ENCODE measurements at regions not wholly inside any gene's neighbourhood (a gene's known extent, or its start where the extent isn't known, plus 50 kb on each side); places are given as distances from the start of the nearest gene placed in this dataset.
A peak's percentile ranks its signal among the peaks of the same experiment; 100 is the strongest.

DNA sequence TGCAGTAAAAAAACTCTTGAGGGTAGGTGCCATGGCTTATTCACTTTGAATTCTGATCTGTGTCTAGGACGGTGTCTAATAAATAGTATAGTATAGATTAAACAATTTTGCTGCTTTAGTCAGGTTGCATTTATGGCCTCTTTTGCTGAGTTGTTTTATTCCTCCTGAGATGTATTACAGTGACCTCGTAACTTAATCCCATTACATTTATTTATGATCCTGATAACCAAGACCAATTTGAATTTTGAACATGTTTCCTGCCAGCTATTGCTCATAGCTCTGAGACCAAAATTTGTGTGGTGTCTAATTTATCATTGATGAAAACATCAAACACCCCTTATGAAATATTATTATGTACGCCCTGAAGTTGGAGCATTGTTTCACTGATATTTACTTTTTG lies 381.9 kb upstream of the SEMA3C start (continued):
- TF ChIP-seq, protein P1, sequence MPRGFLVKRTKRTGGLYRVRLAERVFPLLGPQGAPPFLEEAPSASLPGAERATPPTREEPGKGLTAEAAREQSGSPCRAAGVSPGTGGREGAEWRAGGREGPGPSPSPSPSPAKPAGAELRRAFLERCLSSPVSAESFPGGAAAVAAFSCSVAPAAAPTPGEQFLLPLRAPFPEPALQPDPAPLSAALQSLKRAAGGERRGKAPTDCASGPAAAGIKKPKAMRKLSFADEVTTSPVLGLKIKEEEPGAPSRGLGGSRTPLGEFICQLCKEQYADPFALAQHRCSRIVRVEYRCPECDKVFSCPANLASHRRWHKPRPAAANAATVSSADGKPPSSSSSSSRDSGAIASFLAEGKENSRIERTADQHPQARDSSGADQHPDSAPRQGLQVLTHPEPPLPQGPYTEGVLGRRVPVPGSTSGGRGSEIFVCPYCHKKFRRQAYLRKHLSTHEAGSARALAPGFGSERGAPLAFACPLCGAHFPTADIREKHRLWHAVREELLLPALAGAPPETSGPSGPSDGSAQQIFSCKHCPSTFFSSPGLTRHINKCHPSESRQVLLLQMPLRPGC (tag by site-specific recombination; IDR thresholded peaks at IDR 0.05), result peak; percentile 46; the same call in 1 of the 2 replicates
- TF ChIP-seq ZNF701 (tag by site-specific recombination; IDR thresholded peaks at IDR 0.05), result no peak
- TF ChIP-seq, protein P2, sequence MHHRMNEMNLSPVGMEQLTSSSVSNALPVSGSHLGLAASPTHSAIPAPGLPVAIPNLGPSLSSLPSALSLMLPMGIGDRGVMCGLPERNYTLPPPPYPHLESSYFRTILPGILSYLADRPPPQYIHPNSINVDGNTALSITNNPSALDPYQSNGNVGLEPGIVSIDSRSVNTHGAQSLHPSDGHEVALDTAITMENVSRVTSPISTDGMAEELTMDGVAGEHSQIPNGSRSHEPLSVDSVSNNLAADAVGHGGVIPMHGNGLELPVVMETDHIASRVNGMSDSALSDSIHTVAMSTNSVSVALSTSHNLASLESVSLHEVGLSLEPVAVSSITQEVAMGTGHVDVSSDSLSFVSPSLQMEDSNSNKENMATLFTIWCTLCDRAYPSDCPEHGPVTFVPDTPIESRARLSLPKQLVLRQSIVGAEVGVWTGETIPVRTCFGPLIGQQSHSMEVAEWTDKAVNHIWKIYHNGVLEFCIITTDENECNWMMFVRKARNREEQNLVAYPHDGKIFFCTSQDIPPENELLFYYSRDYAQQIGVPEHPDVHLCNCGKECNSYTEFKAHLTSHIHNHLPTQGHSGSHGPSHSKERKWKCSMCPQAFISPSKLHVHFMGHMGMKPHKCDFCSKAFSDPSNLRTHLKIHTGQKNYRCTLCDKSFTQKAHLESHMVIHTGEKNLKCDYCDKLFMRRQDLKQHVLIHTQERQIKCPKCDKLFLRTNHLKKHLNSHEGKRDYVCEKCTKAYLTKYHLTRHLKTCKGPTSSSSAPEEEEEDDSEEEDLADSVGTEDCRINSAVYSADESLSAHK (tag by site-specific recombination; IDR thresholded peaks at IDR 0.05), result peak; percentile 51; the same call in 1 of the 2 replicates
- TF ChIP-seq KLF10 (tag by site-specific recombination; IDR thresholded peaks at IDR 0.05), result peak; percentile 43; the same call in 1 of the 2 replicates
- TF ChIP-seq, protein P3, sequence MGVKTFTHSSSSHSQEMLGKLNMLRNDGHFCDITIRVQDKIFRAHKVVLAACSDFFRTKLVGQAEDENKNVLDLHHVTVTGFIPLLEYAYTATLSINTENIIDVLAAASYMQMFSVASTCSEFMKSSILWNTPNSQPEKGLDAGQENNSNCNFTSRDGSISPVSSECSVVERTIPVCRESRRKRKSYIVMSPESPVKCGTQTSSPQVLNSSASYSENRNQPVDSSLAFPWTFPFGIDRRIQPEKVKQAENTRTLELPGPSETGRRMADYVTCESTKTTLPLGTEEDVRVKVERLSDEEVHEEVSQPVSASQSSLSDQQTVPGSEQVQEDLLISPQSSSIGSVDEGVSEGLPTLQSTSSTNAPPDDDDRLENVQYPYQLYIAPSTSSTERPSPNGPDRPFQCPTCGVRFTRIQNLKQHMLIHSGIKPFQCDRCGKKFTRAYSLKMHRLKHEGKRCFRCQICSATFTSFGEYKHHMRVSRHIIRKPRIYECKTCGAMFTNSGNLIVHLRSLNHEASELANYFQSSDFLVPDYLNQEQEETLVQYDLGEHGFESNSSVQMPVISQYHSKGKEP (tag by site-specific recombination; IDR thresholded peaks at IDR 0.05), result peak; percentile 64; the same call in 1 of the 2 replicates
- TF ChIP-seq, protein P4, sequence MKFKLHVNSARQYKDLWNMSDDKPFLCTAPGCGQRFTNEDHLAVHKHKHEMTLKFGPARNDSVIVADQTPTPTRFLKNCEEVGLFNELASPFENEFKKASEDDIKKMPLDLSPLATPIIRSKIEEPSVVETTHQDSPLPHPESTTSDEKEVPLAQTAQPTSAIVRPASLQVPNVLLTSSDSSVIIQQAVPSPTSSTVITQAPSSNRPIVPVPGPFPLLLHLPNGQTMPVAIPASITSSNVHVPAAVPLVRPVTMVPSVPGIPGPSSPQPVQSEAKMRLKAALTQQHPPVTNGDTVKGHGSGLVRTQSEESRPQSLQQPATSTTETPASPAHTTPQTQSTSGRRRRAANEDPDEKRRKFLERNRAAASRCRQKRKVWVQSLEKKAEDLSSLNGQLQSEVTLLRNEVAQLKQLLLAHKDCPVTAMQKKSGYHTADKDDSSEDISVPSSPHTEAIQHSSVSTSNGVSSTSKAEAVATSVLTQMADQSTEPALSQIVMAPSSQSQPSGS (tag by site-specific recombination; IDR thresholded peaks at IDR 0.05; ENCODE audit: low read depth), result no peak
- TF ChIP-seq, protein P5, sequence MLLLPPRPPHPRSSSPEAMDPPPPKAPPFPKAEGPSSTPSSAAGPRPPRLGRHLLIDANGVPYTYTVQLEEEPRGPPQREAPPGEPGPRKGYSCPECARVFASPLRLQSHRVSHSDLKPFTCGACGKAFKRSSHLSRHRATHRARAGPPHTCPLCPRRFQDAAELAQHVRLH (tag by site-specific recombination; IDR thresholded peaks at IDR 0.05), result 0 out of 2 replicates have a peak, but pooled peaks have one; percentile 38
- 0 out of 2 replicates have a peak, but pooled peaks have one; percentile 19 for TF ChIP-seq OVOL3 (tag by site-specific recombination; IDR thresholded peaks at IDR 0.05)
- no peak for TF ChIP-seq ZNF670 (tag by site-specific recombination; IDR thresholded peaks at IDR 0.05; ENCODE audit: low read depth)
- no peak for TF ChIP-seq ZNF658 (tag by site-specific recombination; IDR thresholded peaks at IDR 0.05)
- TF ChIP-seq ZNF621 (tag by site-specific recombination; IDR thresholded peaks at IDR 0.05), result no peak
- TF ChIP-seq ZNF140 (tag by site-specific recombination; IDR thresholded peaks at IDR 0.05), result no peak
- 0 out of 2 replicates have a peak, but pooled peaks have one; percentile 37 for TF ChIP-seq ZSCAN30 (tag by site-specific recombination; IDR thresholded peaks at IDR 0.05)
- no peak for TF ChIP-seq ZSCAN23 (tag by site-specific recombination; IDR thresholded peaks at IDR 0.05)
- TF ChIP-seq, protein P6, sequence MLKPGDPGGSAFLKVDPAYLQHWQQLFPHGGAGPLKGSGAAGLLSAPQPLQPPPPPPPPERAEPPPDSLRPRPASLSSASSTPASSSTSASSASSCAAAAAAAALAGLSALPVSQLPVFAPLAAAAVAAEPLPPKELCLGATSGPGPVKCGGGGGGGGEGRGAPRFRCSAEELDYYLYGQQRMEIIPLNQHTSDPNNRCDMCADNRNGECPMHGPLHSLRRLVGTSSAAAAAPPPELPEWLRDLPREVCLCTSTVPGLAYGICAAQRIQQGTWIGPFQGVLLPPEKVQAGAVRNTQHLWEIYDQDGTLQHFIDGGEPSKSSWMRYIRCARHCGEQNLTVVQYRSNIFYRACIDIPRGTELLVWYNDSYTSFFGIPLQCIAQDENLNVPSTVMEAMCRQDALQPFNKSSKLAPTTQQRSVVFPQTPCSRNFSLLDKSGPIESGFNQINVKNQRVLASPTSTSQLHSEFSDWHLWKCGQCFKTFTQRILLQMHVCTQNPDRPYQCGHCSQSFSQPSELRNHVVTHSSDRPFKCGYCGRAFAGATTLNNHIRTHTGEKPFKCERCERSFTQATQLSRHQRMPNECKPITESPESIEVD (tag by site-specific recombination; IDR thresholded peaks at IDR 0.05), result peak; percentile 56; the same call in 1 of the 2 replicates
- peak; percentile 95 for TF ChIP-seq ZNF843 (tag by site-specific recombination; IDR thresholded peaks at IDR 0.05)
- no peak for TF ChIP-seq ZNF112 (tag by site-specific recombination; IDR thresholded peaks at IDR 0.05)
- TF ChIP-seq ZNF302 (tag by site-specific recombination; IDR thresholded peaks at IDR 0.05; ENCODE audit: low read depth), result no peak
- TF ChIP-seq ZBTB8A (tag by site-specific recombination; IDR thresholded peaks at IDR 0.05), result peak; percentile 31; the same call in 1 of the 2 replicates
- TF ChIP-seq ZNF629 (tag by site-specific recombination; IDR thresholded peaks at IDR 0.05), result 0 out of 2 replicates have a peak, but pooled peaks have one; percentile 48
- TF ChIP-seq GLI2 (tag by site-specific recombination; IDR thresholded peaks at IDR 0.05; ENCODE audit: borderline replicate concordance, low read depth), result peak; percentile 69
